ENCODE measurements at regions not wholly inside any gene's neighbourhood (a gene's known extent, or its start where the extent isn't known, plus 50 kb on each side); places are given as distances from the start of the nearest gene placed in this dataset.

- no peak for DNase-seq
Measured at GRCh38 chr12:97182769-97183168, 275.7 kb downstream of the NEDD1 start.

GRCh38 chr12:97184127-97184773, 277.2 kb downstream of the NEDD1 start:
- no peak for DNase-seq

DNA sequence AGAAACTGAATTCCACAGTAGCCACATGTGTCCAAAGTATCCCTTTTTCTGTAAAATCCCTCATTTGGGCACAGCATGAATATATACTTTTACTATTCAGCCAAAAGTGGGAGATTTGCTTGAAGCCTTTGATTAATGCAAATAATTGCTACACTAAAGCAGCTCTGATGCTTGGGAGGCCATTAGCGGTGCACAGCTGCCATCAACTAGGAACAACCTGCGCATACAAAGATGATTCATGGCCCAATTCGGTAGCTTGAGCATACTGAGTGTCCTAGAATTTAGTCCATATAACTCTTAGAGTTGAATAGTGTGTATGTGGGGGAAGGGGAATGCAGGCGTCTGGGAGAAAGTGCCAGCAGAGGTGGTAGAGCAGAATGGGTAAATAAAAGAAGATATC, 277.0 kb upstream of the RMST start:
- DNase-seq = no peak

DNA sequence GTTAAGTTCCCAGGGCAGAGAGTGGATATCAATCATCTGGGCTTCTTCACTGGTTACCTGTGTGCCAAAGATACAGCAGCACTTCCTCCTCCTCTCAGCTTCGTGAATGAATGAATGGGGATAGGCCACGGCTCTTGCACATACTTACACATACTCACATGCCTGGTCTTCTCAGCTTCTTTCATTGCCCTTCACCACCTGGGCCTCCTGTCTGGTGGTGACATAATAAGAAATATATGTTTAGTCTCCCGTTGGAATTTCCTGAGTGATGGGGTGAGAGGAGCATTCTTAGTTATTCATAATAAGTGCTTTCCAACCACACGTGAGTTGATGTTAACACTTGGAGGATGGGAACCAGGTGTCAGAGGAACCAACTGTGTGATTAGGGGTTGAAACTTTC, 268.1 kb upstream of the RMST start:
- no peak for DNase-seq

- DNase-seq = no peak
Measured at GRCh38 chr12:97200181-97200580, 262.4 kb upstream of the RMST start.

DNA sequence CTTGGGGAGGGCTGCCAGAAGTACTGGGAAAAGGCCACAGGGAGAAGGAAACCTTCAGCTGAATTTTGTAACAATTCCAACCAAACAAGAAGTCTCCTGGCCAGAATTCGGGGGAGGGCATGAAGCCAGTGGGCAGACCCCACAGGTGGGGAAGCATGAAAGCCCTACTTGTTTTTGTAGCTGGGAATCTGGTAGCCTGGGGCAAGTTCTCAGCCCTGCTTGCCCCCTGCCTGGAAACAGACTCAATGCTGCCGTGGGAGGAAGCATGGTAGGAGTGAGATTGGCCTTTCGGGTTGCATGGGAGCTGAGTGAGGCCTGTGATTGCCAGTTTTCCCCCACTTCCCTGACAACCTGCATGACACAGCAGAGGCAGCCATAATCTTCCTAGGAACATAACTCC, 259.2 kb upstream of the RMST start:
- DNase-seq = no peak

GRCh38 chr12:97209997-97210396, 252.6 kb upstream of the RMST start:
- no peak for DNase-seq

DNA sequence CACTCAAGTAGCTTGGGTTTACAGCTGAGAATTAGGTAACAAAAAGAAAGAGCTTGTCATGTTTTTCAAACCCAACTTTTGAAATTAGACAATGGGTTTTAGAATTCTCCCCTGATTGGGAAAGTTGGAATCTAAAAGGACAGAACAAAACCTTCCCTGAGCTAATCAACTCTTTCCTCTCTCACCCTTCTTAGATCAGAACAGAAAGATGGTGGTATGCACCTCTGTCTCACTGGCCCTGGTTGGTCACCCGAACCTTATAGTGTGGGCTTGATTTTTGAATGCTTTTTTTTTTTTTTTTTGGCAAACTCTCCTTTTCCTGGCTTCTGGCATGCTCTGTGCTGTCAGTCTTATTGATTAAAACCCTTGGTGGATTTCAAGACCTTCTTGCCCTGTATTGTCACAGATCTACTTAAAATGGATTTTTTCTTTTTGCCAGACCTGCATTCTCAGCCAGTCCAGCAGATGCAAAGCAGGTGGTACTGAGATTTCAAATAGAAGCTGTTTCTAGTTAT, 251.1 kb upstream of the RMST start:
- DNase-seq = no peak

- DNase-seq = no peak
Measured at GRCh38 chr12:97216848-97217247, 245.8 kb upstream of the RMST start.

- DNase-seq = no peak
Measured at GRCh38 chr12:97222391-97222790, 240.2 kb upstream of the RMST start.

DNA sequence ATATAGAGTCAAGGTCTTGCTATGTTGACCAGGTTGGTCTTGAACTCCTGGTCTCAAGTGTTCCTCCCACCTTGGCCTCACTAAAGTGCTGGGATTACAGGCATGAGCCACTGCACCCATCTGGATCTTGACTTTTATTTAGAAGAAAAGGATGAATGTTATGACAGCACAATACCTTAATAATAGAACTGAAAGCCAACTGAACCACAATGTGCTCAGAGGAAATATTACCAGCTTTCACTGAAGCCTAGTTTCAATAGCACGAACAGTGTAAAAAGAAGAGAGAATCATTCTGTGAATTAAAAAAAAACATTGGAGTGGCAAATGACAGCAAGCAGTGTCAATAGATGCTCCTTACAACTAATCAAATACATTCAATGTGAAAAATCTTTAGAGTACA, 239.2 kb upstream of the RMST start:
- DNase-seq = no peak

GRCh38 chr12:97229004-97229403, 233.6 kb upstream of the RMST start:
- peak; percentile 96 for DNase-seq

- no peak for DNase-seq
Measured at GRCh38 chr12:97235102-97235501, 227.5 kb upstream of the RMST start.

- DNase-seq = no peak
Measured at GRCh38 chr12:97246368-97246767, 216.2 kb upstream of the RMST start.

- DNase-seq = no peak
Measured at GRCh38 chr12:97250483-97250882, 212.1 kb upstream of the RMST start.

DNA sequence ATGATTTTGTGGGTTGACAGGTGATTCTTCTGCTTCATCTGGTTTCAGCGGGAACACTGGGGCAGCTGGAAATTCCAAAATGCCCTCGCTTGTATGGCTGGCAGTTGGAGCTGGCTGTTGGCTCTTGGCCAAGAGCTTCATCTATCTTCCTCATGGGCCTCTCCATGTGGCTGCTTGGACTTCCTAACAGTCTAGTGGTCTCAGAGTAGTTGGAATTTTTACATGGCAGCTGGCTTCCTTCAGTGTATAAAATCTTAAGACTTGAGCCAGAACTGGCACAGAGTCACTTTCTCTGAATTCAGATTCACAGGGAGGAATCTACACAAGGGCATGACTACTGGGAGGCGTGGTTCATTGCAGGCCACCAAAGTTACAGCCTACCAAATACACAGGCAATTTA, 204.9 kb upstream of the RMST start:
- DNase-seq = no peak

- DNase-seq = no peak
Measured at GRCh38 chr12:97259098-97259497, 203.5 kb upstream of the RMST start.

DNA sequence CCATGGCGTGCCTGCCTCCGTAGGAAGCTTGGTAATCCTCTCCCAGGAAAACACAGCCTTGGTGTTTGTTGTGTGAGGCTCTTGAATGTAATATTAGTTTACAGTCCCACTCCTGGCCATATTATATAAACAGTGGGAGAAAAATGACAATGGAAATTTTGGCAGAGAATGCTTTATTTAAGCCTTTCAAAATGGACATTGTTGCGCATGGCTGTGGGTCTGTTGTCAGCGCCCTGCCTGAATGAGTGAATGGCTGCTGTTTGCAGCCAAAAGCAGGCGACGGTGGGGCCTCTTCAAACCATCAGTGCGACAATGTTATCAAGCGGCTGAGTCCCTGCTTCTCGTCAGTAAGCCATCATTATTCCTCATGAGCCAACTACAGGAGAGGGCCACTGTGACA, 201.8 kb upstream of the RMST start:
- no peak for DNase-seq

DNA sequence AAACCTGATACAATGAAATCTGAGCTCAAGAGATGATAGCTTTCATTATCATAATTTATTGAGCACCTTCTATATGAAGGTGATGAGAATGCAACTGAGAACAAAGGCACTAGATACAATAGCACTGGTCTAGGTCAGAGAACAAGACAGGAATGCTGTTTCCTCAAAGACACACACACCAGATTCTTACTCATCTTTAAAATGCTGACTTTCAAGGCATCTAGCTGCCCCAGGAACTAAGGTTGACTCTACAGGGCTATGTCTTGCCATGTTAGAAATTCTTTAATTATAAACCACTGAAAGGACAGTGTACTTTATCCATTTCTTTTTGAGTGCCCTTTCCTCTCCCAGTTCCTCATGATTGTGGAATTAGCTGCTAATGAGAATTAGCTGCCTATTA, 195.4 kb upstream of the RMST start:
- DNase-seq = no peak

DNA sequence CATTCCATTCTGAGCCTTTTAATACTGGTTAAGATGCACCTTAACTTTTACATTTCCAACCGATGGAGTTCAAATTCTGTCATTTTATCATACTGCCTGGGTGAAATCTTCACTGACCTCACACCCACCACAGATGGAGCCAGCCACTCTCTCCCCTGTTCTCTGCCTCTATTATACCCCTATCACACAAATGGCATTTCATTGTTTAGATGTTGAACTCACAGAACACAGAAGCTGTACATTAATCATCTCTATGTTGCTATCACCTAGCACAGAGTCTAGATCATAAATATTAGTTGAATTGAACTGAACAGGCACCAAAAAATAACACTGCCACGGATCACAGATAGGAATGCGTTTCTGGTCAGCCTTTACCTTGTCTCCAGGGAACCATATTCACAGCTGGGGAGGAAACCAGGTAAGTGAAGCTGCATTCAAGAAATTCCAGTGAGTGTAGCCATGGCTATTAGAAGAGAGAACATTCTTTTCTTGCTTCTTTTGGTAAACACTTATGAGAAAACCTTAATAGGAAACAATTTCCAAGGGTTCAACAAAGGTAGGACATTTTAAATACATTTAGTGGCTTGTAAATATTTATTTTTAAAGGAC, 194.9 kb upstream of the RMST start:
- no peak for DNase-seq

DNA sequence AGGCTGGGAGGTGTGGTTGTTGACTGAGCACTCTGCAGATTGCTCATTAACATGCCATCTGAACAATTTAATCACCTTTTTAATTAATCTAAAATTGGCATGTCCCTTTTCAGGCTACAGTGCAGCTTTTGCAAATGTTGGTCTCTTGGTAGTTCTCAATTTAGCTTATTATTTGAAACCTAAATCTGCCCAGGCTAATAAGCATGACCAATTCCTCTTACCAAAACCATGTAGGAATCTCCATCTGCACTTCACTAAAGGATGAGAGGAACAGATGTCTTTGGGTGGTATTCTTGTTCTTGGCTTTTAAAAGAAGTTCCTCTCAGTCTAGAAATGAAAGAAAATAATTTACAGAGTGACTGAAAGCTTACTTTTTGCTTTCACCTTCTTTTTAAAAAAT, 190.1 kb upstream of the RMST start:
- DNase-seq = no peak

- DNase-seq = no peak
Measured at GRCh38 chr12:97274386-97274785, 188.2 kb upstream of the RMST start.

- no peak for DNase-seq
Measured at GRCh38 chr12:97275256-97275655, 187.3 kb upstream of the RMST start.

- no peak for DNase-seq
Measured at GRCh38 chr12:97275728-97276590, 186.6 kb upstream of the RMST start.
